CD14-positive monocyte (primary cell): ENCODE measurements at regions not wholly inside any gene's neighbourhood (a gene's known extent, or its start where the extent isn't known, plus 50 kb on each side); places are given as distances from the start of the nearest gene placed in this dataset.

Experiments
- DNase-seq, 3 donors: peaks; one replicate each; pipeline ENCODE4 v3.0.0-alpha.2; 2011 to 2022
- H2AFZ ChIP-seq: 2 replicates; pipeline ENCODE4 v1.6.0; 2012; ENCODE audit warnings: mild to moderate bottlenecking, low read depth, low read length, inconsistent platforms; ENCODE audit not compliant: insufficient read depth, poor library complexity, severe bottlenecking
- H3K27ac ChIP-seq, 2 donors: 1 replicate in 1 of 2; 2 replicates in 1 of 2; pipeline ENCODE4 v1.5.1; 2012 to 2013; ENCODE audit warnings: low read length in 2 of 2, control low read depth in 1 of 2, inconsistent platforms in 1 of 2, low read depth in 1 of 2, mild to moderate bottlenecking in 1 of 2
- H3K27me3 ChIP-seq, 2 donors: one replicate each; pipeline versions ENCODE4 v1.6.0 to v1.6.1; 2011 to 2013; ENCODE audit warnings: low read length in 2 of 2; ENCODE audit not compliant: control insufficient read depth in 2 of 2, insufficient read depth in 2 of 2
- H3K36me3 ChIP-seq, 2 donors: replicated peaks in 1 of 2; 1 replicate in 1 of 2; 2 replicates in 1 of 2; pipeline versions ENCODE4 v1.5.1 to v1.6.1; 2012 to 2013; ENCODE audit warnings: low read length in 2 of 2, control low read depth in 1 of 2, inconsistent platforms in 1 of 2, mild to moderate bottlenecking in 1 of 2; ENCODE audit not compliant: insufficient read depth in 2 of 2, control insufficient read depth in 1 of 2
- H3K4me1 ChIP-seq, 2 donors: 1 replicate in 1 of 2; 2 replicates in 1 of 2; pipeline versions ENCODE4 v1.5.1 to v1.6.1; 2012 to 2013; ENCODE audit warnings: low read length in 2 of 2, control low read depth in 1 of 2, inconsistent platforms in 1 of 2, mild to moderate bottlenecking in 1 of 2, moderate library complexity in 1 of 2; ENCODE audit not compliant: insufficient read depth in 2 of 2, control insufficient read depth in 1 of 2
- H3K4me2 ChIP-seq: replicated peaks from 2 replicates; pipeline ENCODE3; 2012; ENCODE audit warnings: low read length, moderate library complexity, mild to moderate bottlenecking; ENCODE audit not compliant: poor library complexity, severe bottlenecking; ENCODE audit errors: extremely low read depth
- H3K4me3 ChIP-seq, 3 experiments: fragments of 200-600 bp in 1 of 3; sonication (generic) in 1 of 3; replicated peaks in 1 of 3; 1 replicate in 2 of 3; 2 replicates in 1 of 3; pipeline ENCODE4 v1.5.1; 2011 to 2013; ENCODE audit warnings: low read length in 3 of 3, mild to moderate bottlenecking in 3 of 3, control low read depth in 2 of 3, low read depth in 2 of 3, inconsistent platforms in 1 of 3, moderate library complexity in 1 of 3
- H3K79me2 ChIP-seq: 2 replicates; pipeline ENCODE4 v1.6.0; 2012; ENCODE audit warnings: mild to moderate bottlenecking, control low read depth, inconsistent platforms, low read length, moderate library complexity; ENCODE audit not compliant: insufficient read depth
- H3K9ac ChIP-seq: 2 replicates; pipeline ENCODE4 v1.6.0; 2017; ENCODE audit warnings: low read length, mild to moderate bottlenecking; ENCODE audit not compliant: insufficient read depth, poor library complexity, severe bottlenecking
- H3K9me3 ChIP-seq, 2 donors: replicated peaks in 1 of 2; 1 replicate in 1 of 2; 2 replicates in 1 of 2; pipeline versions ENCODE4 v1.5.1 to v1.6.1; 2012 to 2013; ENCODE audit warnings: low read length in 2 of 2, control low read depth in 1 of 2; ENCODE audit not compliant: control insufficient read depth in 1 of 2, insufficient read depth in 1 of 2
- H4K20me1 ChIP-seq: 2 replicates; pipeline ENCODE4 v1.6.0; 2012; ENCODE audit warnings: mild to moderate bottlenecking, low read length, control low read depth, moderate library complexity; ENCODE audit not compliant: insufficient read depth
- H3K27ac Mint-ChIP-seq, 7 donors: one replicate each; pipeline ENCODE4 v1.8.0; 2020; ENCODE audit warnings: mild to moderate bottlenecking in 7 of 7, mixed read lengths in 7 of 7, moderate library complexity in 6 of 7, inconsistent platforms in 2 of 7
- H3K27me3 Mint-ChIP-seq, 3 donors: one replicate each; pipeline ENCODE4 v1.8.0; 2021 to 2022; ENCODE audit warnings: low read depth in 3 of 3, mild to moderate bottlenecking in 3 of 3, mixed read lengths in 3 of 3, moderate library complexity in 3 of 3, inconsistent platforms in 1 of 3
- H3K36me3 Mint-ChIP-seq, 2 donors: one replicate each; pipeline ENCODE4 v1.8.0; 2020; ENCODE audit warnings: mixed read lengths in 2 of 2, inconsistent platforms in 1 of 2, mild to moderate bottlenecking in 1 of 2
- H3K4me1 Mint-ChIP-seq: one replicate; pipeline ENCODE4 v1.8.0; 2020; ENCODE audit warnings: mild to moderate bottlenecking, mixed read lengths
- H3K4me3 Mint-ChIP-seq, 2 donors: one replicate each; pipeline ENCODE4 v1.8.0; 2020; ENCODE audit warnings: mild to moderate bottlenecking in 2 of 2, mixed read lengths in 2 of 2, moderate library complexity in 1 of 2
- H3K9me3 Mint-ChIP-seq, 7 donors: one replicate each; pipeline ENCODE4 v1.8.0; 2020 to 2022; ENCODE audit warnings: mixed read lengths in 7 of 7, mild to moderate bottlenecking in 6 of 7, moderate library complexity in 6 of 7, inconsistent platforms in 2 of 7
- CTCF ChIP-seq: fragments of 200-600 bp; IDR thresholded peaks from one replicate; pipeline ENCODE4 v1.8.0; 2022; ENCODE audit warnings: antibody characterized with exemption, mild to moderate bottlenecking
- WGBS: methylation state at CpG from one replicate; pipeline ENCODE4 v1.1.5; 2013; ENCODE audit warnings: missing lambda C conversion rate; ENCODE audit not compliant: insufficient coverage; 5-methylcytosine and 5-hydroxymethylcytosine counted together
- intact Hi-C, 2 donors: fragments of 100-400 bp; cut with micrococcal nuclease; formaldehyde crosslinking; loops; one replicate each; pipeline versions ENCODE4 v1.15.0 to v1.15.1; 2023

GRCh38 chr4:23365086-23365485 is 524.8 kb downstream of the PPARGC1A start:
- H4K20me1 ChIP-seq: no peaks in the 10 kb centered on the region
- no peak for DNase-seq
- peaks cover 0 to 14% of the 10 kb centered on the region in 2 donors for H3K9me3 ChIP-seq
- H3K4me1 ChIP-seq: no peaks in the 10 kb centered on the region
- H3K27ac ChIP-seq: no peak overlapping the region
- H3K4me1 Mint-ChIP-seq: no peaks in the 10 kb centered on the region
- intact Hi-C loops: no loop called here
- H3K36me3 ChIP-seq: no peaks in the 10 kb centered on the region
- no peaks in the 10 kb centered on the region for H3K79me2 ChIP-seq
- 75% methylated on average over 1 of the region's 2 CpGs for WGBS
- H3K4me3 Mint-ChIP-seq: no peak overlapping the region
- peaks cover 0 to 12% (median 4%) of the 10 kb centered on the region in 7 donors for H3K9me3 Mint-ChIP-seq
- H3K27me3 Mint-ChIP-seq: no peaks in the 10 kb centered on the region
- H2AFZ ChIP-seq: no peak overlapping the region
- H3K27me3 ChIP-seq: no peaks in the 10 kb centered on the region
- no peak overlapping the region for H3K4me3 ChIP-seq
- TF ChIP-seq CTCF: no peak
- H3K36me3 Mint-ChIP-seq: no peaks in the 10 kb centered on the region
- no peak overlapping the region for H3K27ac Mint-ChIP-seq
- H3K9ac ChIP-seq: no peak overlapping the region
- no peak overlapping the region for H3K4me2 ChIP-seq

GRCh38 chr4:23364167-23364566 is 525.7 kb downstream of the PPARGC1A start:
- no peak for TF ChIP-seq CTCF
- Mint-ChIP-seq H3K27ac (no peak overlapping the region), H3K27me3 (no peaks in the 10 kb centered on the region)

More at GRCh38 chr4:23364167-23364566, 525.7 kb downstream of the PPARGC1A start:
- H3K27ac ChIP-seq: no peak overlapping the region
- no CpG with 5 or more reads among the region's 4 CpGs for WGBS
- peaks cover 0 to 10% (median 4%) of the 10 kb centered on the region in 7 donors for H3K9me3 Mint-ChIP-seq
- H3K36me3 Mint-ChIP-seq: no peaks in the 10 kb centered on the region
- no peak for DNase-seq
- H3K36me3 ChIP-seq: no peaks in the 10 kb centered on the region
- no peaks in the 10 kb centered on the region for H3K4me1 Mint-ChIP-seq
- H3K4me1 ChIP-seq: no peaks in the 10 kb centered on the region
- no peak overlapping the region for H3K9ac ChIP-seq
- H3K27me3 ChIP-seq: no peaks in the 10 kb centered on the region
- H3K79me2 ChIP-seq: no peaks in the 10 kb centered on the region
- no peak overlapping the region for H3K4me2 ChIP-seq
- no peaks in the 10 kb centered on the region for H4K20me1 ChIP-seq
- H2AFZ ChIP-seq: no peak overlapping the region
- intact Hi-C loops: no loop called here
- H3K4me3 Mint-ChIP-seq: no peak overlapping the region
- H3K4me3 ChIP-seq: no peak overlapping the region
- peaks cover 0 to 16% of the 10 kb centered on the region in 2 donors for H3K9me3 ChIP-seq
